ENCODE measurements at regions not wholly inside any gene's neighbourhood (a gene's known extent, or its start where the extent isn't known, plus 50 kb on each side); places are given as distances from the start of the nearest gene placed in this dataset.
A peak's percentile ranks its signal among the peaks of the same experiment; 100 is the strongest.

DNA sequence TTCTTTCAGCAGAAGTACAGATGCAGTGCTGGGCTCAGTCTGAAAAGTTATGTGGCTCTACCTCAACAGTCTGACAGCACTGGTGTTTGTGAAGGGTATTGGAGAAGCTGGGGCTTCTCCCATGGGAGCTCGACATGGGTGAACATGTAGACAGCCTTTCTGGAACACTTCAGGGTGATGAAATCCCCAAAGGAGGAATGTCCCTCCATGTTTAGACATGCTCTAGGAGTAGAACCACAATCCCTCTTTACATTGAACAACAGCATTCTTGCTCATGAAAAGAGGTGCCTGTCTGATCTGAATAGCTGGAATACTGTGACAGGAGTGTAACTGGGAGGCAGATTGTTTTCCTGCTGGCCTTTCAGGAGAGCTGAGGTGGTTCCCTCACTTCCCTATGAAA, 53.8 kb upstream of the NAP1L2 start:
- H3K36me3 ChIP-seq (ENCODE audit: control insufficient read depth in 4 of 4, insufficient read depth in 4 of 4, low read length in 3 of 4): no peaks in the 10 kb centered on the region
- H3K27ac ChIP-seq (ENCODE audit: insufficient read depth in 1 of 2, low read depth in 1 of 2, low read length in 2 of 2, poor library complexity in 1 of 2, severe bottlenecking in 2 of 2): no peak overlapping the region
- CTCF ChIA-PET: no interaction called here
- no peaks in the 10 kb centered on the region for H3K9me3 ChIP-seq (ENCODE audit: control extremely low read depth in 1 of 5, control insufficient read depth in 4 of 5, insufficient read depth in 2 of 5, low read depth in 1 of 5, low read length in 4 of 5)
- no peak for DNase-seq
- no peak overlapping the region for H3K4me3 ChIP-seq (ENCODE audit: control insufficient read depth in 1 of 7, extremely low read depth in 1 of 7, insufficient read depth in 4 of 7, low read depth in 2 of 7, low read length in 6 of 7)
- 80% methylated on average over 1 of the region's 1 CpG for WGBS (ENCODE audit: insufficient coverage)
- POLR2A ChIA-PET: no interaction called here
- H3K4me1 ChIP-seq (ENCODE audit: control extremely low read depth in 1 of 4, control insufficient read depth in 4 of 4, insufficient read depth in 4 of 4, low read length in 3 of 4): no peaks in the 10 kb centered on the region
- peaks cover 0 to 10% (median 3%) of the 10 kb centered on the region in 5 experiments for H3K27me3 ChIP-seq (replicated peaks in 2 of 5; ENCODE audit: control insufficient read depth in 4 of 5, insufficient read depth in 5 of 5, low read length in 4 of 5)

GRCh38 chrX:73267979-73268378, 53.3 kb upstream of the NAP1L2 start:
- POLR2A ChIA-PET: no interaction called here
- no peak overlapping the region for H3K27ac ChIP-seq (ENCODE audit: insufficient read depth in 1 of 2, low read depth in 1 of 2, low read length in 2 of 2, poor library complexity in 1 of 2, severe bottlenecking in 2 of 2)
- DNase-seq: no peak
- H3K4me3 ChIP-seq (ENCODE audit: control insufficient read depth in 1 of 7, extremely low read depth in 1 of 7, insufficient read depth in 4 of 7, low read depth in 2 of 7, low read length in 6 of 7): no peak overlapping the region
- CTCF ChIA-PET: no interaction called here
- H3K36me3 ChIP-seq (ENCODE audit: control insufficient read depth in 4 of 4, insufficient read depth in 4 of 4, low read length in 3 of 4): no peaks in the 10 kb centered on the region
- H3K9me3 ChIP-seq (ENCODE audit: control extremely low read depth in 1 of 5, control insufficient read depth in 4 of 5, insufficient read depth in 2 of 5, low read depth in 1 of 5, low read length in 4 of 5): no peaks in the 10 kb centered on the region
- no peaks in the 10 kb centered on the region for H3K4me1 ChIP-seq (ENCODE audit: control extremely low read depth in 1 of 4, control insufficient read depth in 4 of 4, insufficient read depth in 4 of 4, low read length in 3 of 4)
- peaks cover 0 to 10% (median 3%) of the 10 kb centered on the region in 5 experiments for H3K27me3 ChIP-seq (replicated peaks in 2 of 5; ENCODE audit: control insufficient read depth in 4 of 5, insufficient read depth in 5 of 5, low read length in 4 of 5)

GRCh38 chrX:73267206-73267605, 52.6 kb upstream of the NAP1L2 start:
- peaks cover 0 to 10% (median 3%) of the 10 kb centered on the region in 5 experiments for H3K27me3 ChIP-seq (replicated peaks in 2 of 5; ENCODE audit: control insufficient read depth in 4 of 5, insufficient read depth in 5 of 5, low read length in 4 of 5)
- no peak overlapping the region for H3K27ac ChIP-seq (ENCODE audit: insufficient read depth in 1 of 2, low read depth in 1 of 2, low read length in 2 of 2, poor library complexity in 1 of 2, severe bottlenecking in 2 of 2)
- DNase-seq: no peak
- H3K4me1 ChIP-seq (ENCODE audit: control extremely low read depth in 1 of 4, control insufficient read depth in 4 of 4, insufficient read depth in 4 of 4, low read length in 3 of 4): no peaks in the 10 kb centered on the region
- H3K36me3 ChIP-seq (ENCODE audit: control insufficient read depth in 4 of 4, insufficient read depth in 4 of 4, low read length in 3 of 4): no peaks in the 10 kb centered on the region
- CTCF ChIA-PET: no interaction called here
- no peak overlapping the region for H3K4me3 ChIP-seq (ENCODE audit: control insufficient read depth in 1 of 7, extremely low read depth in 1 of 7, insufficient read depth in 4 of 7, low read depth in 2 of 7, low read length in 6 of 7)
- POLR2A ChIA-PET: no interaction called here
- no peaks in the 10 kb centered on the region for H3K9me3 ChIP-seq (ENCODE audit: control extremely low read depth in 1 of 5, control insufficient read depth in 4 of 5, insufficient read depth in 2 of 5, low read depth in 1 of 5, low read length in 4 of 5)

- 54% methylated on average over 2 of the region's 2 CpGs for WGBS (ENCODE audit: insufficient coverage)
- no peaks in the 10 kb centered on the region for H3K4me1 ChIP-seq (ENCODE audit: control extremely low read depth in 1 of 4, control insufficient read depth in 4 of 4, insufficient read depth in 4 of 4, low read length in 3 of 4)
- CTCF ChIA-PET: no interaction called here
Observed at GRCh38 chrX:73266766-73267165, 52.1 kb upstream of the NAP1L2 start.

More at GRCh38 chrX:73266766-73267165, 52.1 kb upstream of the NAP1L2 start:
- peaks cover 0 to 10% (median 3%) of the 10 kb centered on the region in 5 experiments for H3K27me3 ChIP-seq (replicated peaks in 2 of 5; ENCODE audit: control insufficient read depth in 4 of 5, insufficient read depth in 5 of 5, low read length in 4 of 5)
- H3K27ac ChIP-seq (ENCODE audit: insufficient read depth in 1 of 2, low read depth in 1 of 2, low read length in 2 of 2, poor library complexity in 1 of 2, severe bottlenecking in 2 of 2): no peak overlapping the region
- peak in 2 of 3 donors; percentile 1 to 3 for DNase-seq
- no peak overlapping the region for H3K4me3 ChIP-seq (ENCODE audit: control insufficient read depth in 1 of 7, extremely low read depth in 1 of 7, insufficient read depth in 4 of 7, low read depth in 2 of 7, low read length in 6 of 7)
- H3K9me3 ChIP-seq (ENCODE audit: control extremely low read depth in 1 of 5, control insufficient read depth in 4 of 5, insufficient read depth in 2 of 5, low read depth in 1 of 5, low read length in 4 of 5): no peaks in the 10 kb centered on the region
- POLR2A ChIA-PET: no interaction called here
- no peaks in the 10 kb centered on the region for H3K36me3 ChIP-seq (ENCODE audit: control insufficient read depth in 4 of 4, insufficient read depth in 4 of 4, low read length in 3 of 4)

Measured in common myeloid progenitor, CD34-positive (primary cell).